ENCODE measurements at regions not wholly inside any gene's neighbourhood (a gene's known extent, or its start where the extent isn't known, plus 50 kb on each side); places are given as distances from the start of the nearest gene placed in this dataset.
"Not testable (repeated sequence)": the region's sequence is repeated elsewhere in the genome, so short reads cannot be mapped to it uniquely, and the experiment has no call there.

GRCh38 chr15:70241561-70242320 is 144.0 kb upstream of the TLE3 start:
- no peak for DNase-seq

GRCh38 chr15:70240820-70241430 is 143.2 kb upstream of the TLE3 start:
- no peak for DNase-seq

- no peak for DNase-seq
Observed at GRCh38 chr15:70240082-70240481, 142.4 kb upstream of the TLE3 start.

- DNase-seq, result no peak
Observed at GRCh38 chr15:70238917-70239316, 141.2 kb upstream of the TLE3 start.

GRCh38 chr15:70237626-70238025 is 139.9 kb upstream of the TLE3 start:
- no peak for DNase-seq

GRCh38 chr15:70236341-70237086 is 138.8 kb upstream of the TLE3 start:
- DNase-seq, result peak; percentile 9

GRCh38 chr15:70235347-70235746 is 137.6 kb upstream of the TLE3 start:
- DNase-seq, result peak; percentile 8

GRCh38 chr15:70234256-70234905 is 136.7 kb upstream of the TLE3 start:
- peak; percentile 29 for DNase-seq

- no peak for DNase-seq
Observed at GRCh38 chr15:70231484-70231883, 133.8 kb upstream of the TLE3 start.

- not testable (repeated sequence) for DNase-seq
Observed at GRCh38 chr15:70227918-70228317, 130.2 kb upstream of the TLE3 start.

GRCh38 chr15:70227147-70227546 is 129.4 kb upstream of the TLE3 start:
- DNase-seq, result no peak

- no peak for DNase-seq
Observed at GRCh38 chr15:70226337-70226980, 128.7 kb upstream of the TLE3 start.

GRCh38 chr15:70225416-70225815 is 127.7 kb upstream of the TLE3 start:
- no peak for DNase-seq

- no peak for DNase-seq
Observed at GRCh38 chr15:70222606-70223005, 124.9 kb upstream of the TLE3 start.

- DNase-seq, result no peak
Observed at GRCh38 chr15:70220490-70221096, 122.9 kb upstream of the TLE3 start.

- DNase-seq, result no peak
Observed at GRCh38 chr15:70219966-70220365, 122.2 kb upstream of the TLE3 start.

GRCh38 chr15:70219256-70219895 is 121.7 kb upstream of the TLE3 start:
- DNase-seq, result peak; percentile 55

GRCh38 chr15:70217226-70218160 is 119.8 kb upstream of the TLE3 start:
- peak; percentile 7 for DNase-seq

GRCh38 chr15:70215951-70216350 is 118.2 kb upstream of the TLE3 start:
- DNase-seq, result peak; percentile 6

- peak; percentile 11 for DNase-seq
Observed at GRCh38 chr15:70214941-70215635, 117.4 kb upstream of the TLE3 start.

Measured in right hindlimb (tissue), 1 donor.